Esophagus muscularis mucosa (tissue), 4 donors: ENCODE measurements at regions not wholly inside any gene's neighbourhood (a gene's known extent, or its start where the extent isn't known, plus 50 kb on each side); places are given as distances from the start of the nearest gene placed in this dataset.

Experiments used
- DNase-seq: peaks from one replicate; pipeline ENCODE4 v3.0.0-alpha.2; 2017; ENCODE audit errors: extremely low spot score
- H3K27ac ChIP-seq, 4 donors: fragments of 200-600 bp; sonication (generic); replicated peaks in 1 of 4; 1 replicate in 3 of 4; 2 replicates in 1 of 4; pipeline ENCODE4 v1.5.1; 2016 to 2019; ENCODE audit warnings: mild to moderate bottlenecking in 1 of 4
- H3K27me3 ChIP-seq, 4 donors: fragments of 200-600 bp; sonication (generic); one replicate each; pipeline versions ENCODE4 v1.5.1 to v1.6.0; 2016 to 2019
- H3K36me3 ChIP-seq, 4 donors: fragments of 200-600 bp; sonication (generic); one replicate each; pipeline ENCODE4 v1.5.1; 2016 to 2019
- H3K4me1 ChIP-seq, 4 donors: fragments of 200-600 bp; sonication (generic); one replicate each; pipeline ENCODE4 v1.5.1; 2016 to 2019
- H3K4me3 ChIP-seq, 4 donors: fragments of 200-600 bp; sonication (generic); 1 replicate in 2 of 4; 2 replicates in 2 of 4; pipeline ENCODE4 v1.5.1; 2016 to 2019; ENCODE audit warnings: mild to moderate bottlenecking in 4 of 4, moderate library complexity in 1 of 4
- H3K9me3 ChIP-seq, 4 donors: fragments of 200-600 bp; sonication (generic); 1 replicate in 3 of 4; 2 replicates in 1 of 4; pipeline ENCODE4 v1.5.1; 2016 to 2019
- CTCF ChIP-seq, 3 experiments: fragments of 200-600 bp in 2 of 3; fragments of 450-650 bp in 1 of 3; sonication (generic) in 2 of 3; IDR thresholded peaks; one replicate each; pipeline ENCODE4 v1.5.1; 2017 to 2019; ENCODE audit warnings: antibody characterized with exemption in 3 of 3, mild to moderate bottlenecking in 2 of 3, moderate library complexity in 1 of 3
- EP300 ChIP-seq: sonication (generic); formaldehyde crosslinking; IDR thresholded peaks from one replicate; pipeline ENCODE4 v1.6.1; 2017; ENCODE audit warnings: antibody characterized with exemption
- POLR2A ChIP-seq: fragments of 450-650 bp; IDR thresholded peaks from one replicate; pipeline ENCODE4 v1.6.1; 2017; ENCODE audit warnings: antibody characterized with exemption, moderate library complexity, mild to moderate bottlenecking, low read depth
- POLR2AphosphoS5 ChIP-seq, 2 donors: sonication (generic); formaldehyde crosslinking; IDR thresholded peaks; one replicate each; pipeline ENCODE4 v1.6.1; 2017; ENCODE audit warnings: antibody characterized with exemption in 2 of 2
- WGBS: methylation state at CpG from one replicate; pipeline ENCODE4 v1.1.5; 2018; 5-methylcytosine and 5-hydroxymethylcytosine counted together
- intact Hi-C: fragments of 100-400 bp; cut with DNase I; formaldehyde crosslinking; loops from one replicate; pipeline ENCODE4 v1.15.1; 2023

DNA sequence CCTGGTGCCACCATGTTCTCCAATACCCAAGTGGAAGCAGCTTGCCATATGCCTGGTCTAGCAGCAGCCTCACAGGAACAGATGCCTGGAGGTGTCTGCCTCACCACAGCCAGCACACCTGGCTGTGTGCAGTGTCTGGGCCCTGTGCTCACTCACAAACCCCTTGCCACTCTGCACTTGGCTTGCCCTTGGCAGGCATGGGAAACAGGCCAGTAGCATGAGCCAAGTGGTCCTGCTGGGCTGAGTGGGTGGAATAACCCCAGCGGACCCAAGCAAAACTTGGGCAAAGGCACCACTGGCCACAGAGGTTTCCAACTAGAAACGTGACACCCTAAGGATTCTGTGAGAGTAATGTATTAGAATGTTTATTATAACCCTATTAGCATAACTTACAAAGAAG is 600.5 kb upstream of the GJE1 start:
- H3K36me3 ChIP-seq: no peaks in the 10 kb centered on the region
- no peak for DNase-seq
- TF ChIP-seq EP300 (no peak), POLR2AphosphoS5 (IDR thresholded peaks at IDR 0.05) (no peak), POLR2A (no peak), CTCF (IDR thresholded peaks at IDR 0.05) (no peak)
- intact Hi-C loops: no loop called here
- no peak overlapping the region for H3K4me3 ChIP-seq
- H3K27me3 ChIP-seq: no peaks in the 10 kb centered on the region
- no peaks in the 10 kb centered on the region for H3K9me3 ChIP-seq
- no peaks in the 10 kb centered on the region for H3K4me1 ChIP-seq
- no peak overlapping the region for H3K27ac ChIP-seq
- WGBS: 82% methylated on average over 2 of the region's 2 CpGs

DNA sequence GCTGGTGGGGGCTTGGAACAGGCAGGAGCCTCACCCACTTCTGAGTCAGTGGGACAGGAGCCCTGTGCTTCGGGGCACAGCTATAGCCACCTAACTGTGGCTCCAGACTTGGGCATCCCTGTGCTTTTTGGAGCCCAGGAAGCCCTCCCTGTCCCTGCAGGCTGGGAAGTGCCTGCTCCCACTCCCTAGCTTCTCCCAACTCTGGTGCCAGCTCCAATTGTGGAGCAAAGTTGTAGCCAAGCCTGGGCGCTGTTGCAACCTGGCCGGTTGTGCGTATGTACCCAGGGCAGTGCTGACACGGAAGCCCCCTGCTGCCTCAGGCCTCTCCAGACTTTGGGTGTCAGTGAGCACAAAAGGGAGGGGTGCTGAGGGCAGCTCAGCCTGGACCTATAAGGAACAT is 601.7 kb upstream of the GJE1 start:
- Histone ChIP-seq H3K4me1 (no peaks in the 10 kb centered on the region), H3K9me3 (no peaks in the 10 kb centered on the region), H3K36me3 (no peaks in the 10 kb centered on the region), H3K27ac (no peak overlapping the region), H3K4me3 (no peak overlapping the region), H3K27me3 (no peaks in the 10 kb centered on the region)
- intact Hi-C loops: no loop called here
- DNase-seq: no peak
- WGBS: 100% methylated on average over 1 of the region's 5 CpGs
- TF ChIP-seq CTCF (IDR thresholded peaks at IDR 0.05) (no peak), POLR2AphosphoS5 (IDR thresholded peaks at IDR 0.05) (no peak), POLR2A (no peak), EP300 (no peak)

DNA sequence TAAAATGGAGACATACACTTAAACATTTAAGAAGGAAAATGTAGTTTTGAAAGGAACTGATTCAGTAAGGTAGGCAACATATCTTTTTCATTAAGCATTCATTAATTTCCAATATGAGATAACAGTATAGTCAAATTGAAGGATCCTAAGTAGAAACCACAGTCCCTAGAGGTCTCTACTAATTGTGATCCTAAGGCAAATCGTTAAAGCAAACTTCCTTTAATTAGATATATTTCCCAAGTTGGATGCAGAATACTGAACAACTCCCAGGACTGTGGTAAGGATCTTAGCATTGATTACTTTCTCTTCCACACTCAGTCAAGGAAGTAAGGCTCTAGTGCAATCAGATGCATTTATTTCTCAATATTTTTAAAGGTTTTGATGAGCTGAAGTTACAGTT is 604.1 kb upstream of the GJE1 start:
- Histone ChIP-seq H3K4me3 (no peak overlapping the region), H3K4me1 (no peaks in the 10 kb centered on the region), H3K9me3 (no peaks in the 10 kb centered on the region), H3K27me3 (no peaks in the 10 kb centered on the region), H3K36me3 (no peaks in the 10 kb centered on the region), H3K27ac (no peak overlapping the region)
- 83% methylated on average over 1 of the region's 1 CpG for WGBS
- no peak for DNase-seq
- TF ChIP-seq POLR2AphosphoS5 (IDR thresholded peaks at IDR 0.05) (no peak), CTCF (IDR thresholded peaks at IDR 0.05) (no peak), EP300 (no peak), POLR2A (no peak)
- intact Hi-C loops: no loop called here

- Histone ChIP-seq H3K4me3 (no peak overlapping the region), H3K36me3 (no peaks in the 10 kb centered on the region), H3K27ac (no peak overlapping the region), H3K9me3 (no peaks in the 10 kb centered on the region), H3K4me1 (no peaks in the 10 kb centered on the region), H3K27me3 (no peaks in the 10 kb centered on the region)
- no peak for TF ChIP-seq POLR2AphosphoS5 (IDR thresholded peaks at IDR 0.05)
- no peak for TF ChIP-seq POLR2A
- TF ChIP-seq CTCF (IDR thresholded peaks at IDR 0.05): no peak
- no peak for TF ChIP-seq EP300
- intact Hi-C loops: no loop called here
- DNase-seq: no peak
- WGBS: 89% methylated on average over 6 of the region's 6 CpGs
These were observed 605.7 kb upstream of the GJE1 start for GRCh38 chr6:141526985-141527384.

DNA sequence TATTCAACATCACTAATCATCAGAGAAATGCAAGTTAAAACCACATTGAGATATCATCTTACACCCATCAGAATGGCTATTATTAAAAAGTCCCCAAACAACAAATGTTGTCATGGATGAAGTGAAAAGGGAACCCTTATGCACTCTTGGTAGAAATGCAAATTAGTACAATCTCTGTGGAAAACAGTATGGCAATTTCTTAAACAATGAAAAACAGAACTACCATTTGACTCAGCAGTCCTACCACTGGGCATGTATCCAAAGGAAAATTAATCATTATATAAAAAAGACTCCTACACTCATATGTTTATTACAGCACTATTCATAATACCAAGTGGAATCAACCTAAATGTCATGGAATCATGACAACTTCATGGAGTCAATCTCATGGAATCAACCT is 611.3 kb upstream of the GJE1 start:
- TF ChIP-seq EP300: no peak
- TF ChIP-seq POLR2A: no peak
- no peak for TF ChIP-seq POLR2AphosphoS5 (IDR thresholded peaks at IDR 0.05)
- TF ChIP-seq CTCF (IDR thresholded peaks at IDR 0.05): no peak
- Histone ChIP-seq H3K9me3 (no peaks in the 10 kb centered on the region), H3K36me3 (no peaks in the 10 kb centered on the region), H3K4me1 (no peaks in the 10 kb centered on the region), H3K27ac (no peak overlapping the region), H3K27me3 (no peaks in the 10 kb centered on the region), H3K4me3 (no peak overlapping the region)
- intact Hi-C loops: no loop called here
- no peak for DNase-seq
